GM12878 (cell line): ENCODE measurements at regions not wholly inside any gene's neighbourhood (a gene's known extent, or its start where the extent isn't known, plus 50 kb on each side); places are given as distances from the start of the nearest gene placed in this dataset.

Source experiments
- ATAC-seq: fragments of 200-7000 bp; cut with Tn5 transposase; 3 replicates; pipeline ENCODE4 v1.9.1; 2020; ENCODE audit warnings: mild to moderate bottlenecking, moderate library complexity
- BruUV-seq: library from RNA; stranded (reverse); fragments of 400-500 nt; replicated peaks from 2 replicates; lab custom pipeline; 2021; lab: Mats Ljungman, UMichigan
- CTCF ChIA-PET: fragments of 300-600 bp; sonication (Branson Sonifier 250); formaldehyde crosslinking; extraction: SDS; loops from one replicate; lab custom pipeline; 2021; ENCODE audit warnings: inconsistent platforms; lab: Yijun Ruan, JAX
- POLR2A ChIA-PET: fragments of 350-600 bp; formaldehyde crosslinking; extraction: SDS; loops from one replicate; lab custom pipeline; 2021; ENCODE audit warnings: inconsistent platforms; lab: Charles Lee
- RAD21 ChIA-PET: fragments of 300-600 bp; sonication (Branson Sonifier 250); formaldehyde crosslinking; loops from one replicate; lab custom pipeline; 2023; ENCODE audit warnings: antibody characterized with exemption; ENCODE audit not compliant: unreplicated experiment; lab: Charles Lee
- SMC1A ChIA-PET: fragments of 300-600 bp; sonication (Branson Sonifier 250); formaldehyde crosslinking; loops from one replicate; lab custom pipeline; 2023; ENCODE audit not compliant: unreplicated experiment, uncharacterized antibody; lab: Charles Lee
- DNase-seq: peaks from one replicate; pipeline ENCODE4 v3.0.0-alpha.2; 2011; ENCODE audit warnings: low read depth, low spot score
- FAIRE-seq: peaks from 3 replicates; lab custom pipeline; 2011; peaks lifted over from hg19 to GRCh38; lab: Jason Lieb, UNC
- H2AFZ ChIP-seq: 2 replicates; pipeline ENCODE4 v1.6.0; 2011; ENCODE audit warnings: low read depth, low read length, control low read depth; ENCODE audit not compliant: control insufficient read depth
- H3K27ac ChIP-seq: 2 replicates; pipeline ENCODE4 v1.5.1; 2011; ENCODE audit warnings: control low read depth; ENCODE audit not compliant: control insufficient read depth, insufficient read depth
- H3K27me3 ChIP-seq, 2 experiments: replicated peaks in 1 of 2; 2 replicates each; pipeline versions ENCODE4 v1.6.0 to v1.6.1; 2011; ENCODE audit warnings: low read length in 1 of 2; ENCODE audit not compliant: control insufficient read depth in 2 of 2, insufficient read depth in 2 of 2
- H3K36me3 ChIP-seq, 2 experiments: 2 replicates each; pipeline ENCODE4 v1.5.1; 2011; ENCODE audit warnings: low read length in 1 of 2; ENCODE audit not compliant: control insufficient read depth in 2 of 2, insufficient read depth in 2 of 2
- H3K4me1 ChIP-seq: 2 replicates; pipeline ENCODE4 v1.6.1; 2011; ENCODE audit warnings: mild to moderate bottlenecking, low read length, moderate library complexity, mixed read lengths; ENCODE audit not compliant: control insufficient read depth, insufficient read depth
- H3K4me2 ChIP-seq: 2 replicates; pipeline ENCODE4 v1.6.0; 2011; ENCODE audit warnings: control low read depth; ENCODE audit not compliant: control insufficient read depth, insufficient read depth
- H3K4me3 ChIP-seq: fragments of 200-600 bp; sonication (generic); 2 replicates; pipeline ENCODE4 v1.5.1; 2016
- H3K79me2 ChIP-seq: 2 replicates; pipeline ENCODE4 v1.6.0; 2011; ENCODE audit warnings: low read length; ENCODE audit not compliant: control insufficient read depth, insufficient read depth
- H3K9ac ChIP-seq: 2 replicates; pipeline ENCODE4 v1.8.0; 2011; ENCODE audit warnings: low read length, control low read depth, mixed read lengths; ENCODE audit not compliant: control insufficient read depth, insufficient read depth
- H3K9me3 ChIP-seq: replicated peaks from 3 replicates; pipeline ENCODE4 v1.5.1; 2011; ENCODE audit warnings: mild to moderate bottlenecking, low read length; ENCODE audit not compliant: control insufficient read depth, insufficient read depth
- H4K20me1 ChIP-seq: 2 replicates; pipeline ENCODE4 v1.6.0; 2011; ENCODE audit not compliant: control insufficient read depth, insufficient read depth
- CEBPB ChIP-seq, 2 experiments: fragments of 150-350 bp in 1 of 2; IDR thresholded peaks; 2 replicates each; pipeline ENCODE4 v1.6.1; 2012 to 2014; ENCODE audit warnings: low read depth in 2 of 2, low read length in 2 of 2, borderline replicate concordance in 1 of 2, inconsistent platforms in 1 of 2
- CEBPZ ChIP-seq: fragments of 150-350 bp; IDR thresholded peaks from 2 replicates; pipeline ENCODE4 v1.6.1; 2016; ENCODE audit warnings: low read depth, low read length
- FOXK2 ChIP-seq: fragments of 450-650 bp; IDR thresholded peaks from 2 replicates; pipeline ENCODE4 v1.6.1; 2017; ENCODE audit warnings: mild to moderate bottlenecking, moderate library complexity
- IKZF1 ChIP-seq: fragments of 450-650 bp; conservative IDR thresholded peaks from 2 replicates; pipeline ENCODE4 v1.6.1; 2017; ENCODE audit warnings: antibody characterized with exemption, mild to moderate bottlenecking
- KDM1A ChIP-seq: fragments of 200-600 bp; sonication (generic); IDR thresholded peaks from 2 replicates; pipeline ENCODE4 v1.6.1; 2016; ENCODE audit warnings: borderline replicate concordance
- MLLT1 ChIP-seq: fragments of 450-650 bp; IDR thresholded peaks from 2 replicates; pipeline ENCODE4 v1.6.1; 2016; ENCODE audit warnings: mild to moderate bottlenecking
- NR2C1 ChIP-seq: fragments of 450-650 bp; IDR thresholded peaks from 2 replicates; pipeline ENCODE4 v1.6.1; 2017; ENCODE audit warnings: antibody characterized with exemption, mild to moderate bottlenecking, moderate library complexity
- NR2C2 ChIP-seq: IDR thresholded peaks from 2 replicates; pipeline ENCODE4 v1.6.1; 2011; ENCODE audit warnings: borderline replicate concordance, low read depth; ENCODE audit not compliant: control insufficient read depth, insufficient read length
- PML ChIP-seq: IDR thresholded peaks from 2 replicates; pipeline ENCODE4 v1.6.1; 2012; ENCODE audit warnings: low read length, inconsistent platforms
- SMAD5 ChIP-seq: IDR thresholded peaks from 2 replicates; pipeline ENCODE4 v1.6.1; 2016; ENCODE audit warnings: antibody characterized with exemption, low read depth
- SP1 ChIP-seq: IDR thresholded peaks from one replicate; pipeline ENCODE4 v1.6.1; 2011; ENCODE audit warnings: low read depth, low read length
- STAT1 ChIP-seq: fragments of 450-650 bp; conservative IDR thresholded peaks from 2 replicates; pipeline ENCODE4 v1.6.1; 2014; ENCODE audit warnings: antibody characterized with exemption, mild to moderate bottlenecking
- TCF12 ChIP-seq: IDR thresholded peaks from 2 replicates; pipeline ENCODE4 v1.6.1; 2011; ENCODE audit warnings: low read depth, mild to moderate bottlenecking, low read length
- ZNF217 ChIP-seq: fragments of 450-650 bp; IDR thresholded peaks from 2 replicates; pipeline ENCODE4 v1.6.1; 2017; ENCODE audit warnings: antibody characterized with exemption, mild to moderate bottlenecking
- WGBS: methylation state at CpG from one replicate; pipeline ENCODE4 v1.1.6; 2016; ENCODE audit warnings: low lambda C conversion rate; ENCODE audit not compliant: insufficient replicate concordance, insufficient coverage; ENCODE audit errors: missing lambda C conversion rate; 5-methylcytosine and 5-hydroxymethylcytosine counted together
- in situ Hi-C: fragments of 300-500 bp; cut with MboI; formaldehyde crosslinking; loops from 9 replicates; pipeline ENCODE4 v1.14.3; 2018; ENCODE audit warnings: mixed read lengths
- intact Hi-C: fragments of 100-400 bp; cut with micrococcal nuclease; formaldehyde crosslinking; loops from one replicate; pipeline ENCODE4 v1.14.2; 2022; ENCODE audit not compliant: unreplicated experiment
- TF ChIP-seq, protein P1 (sequence below): IDR thresholded peaks from 2 replicates; pipeline ENCODE4 v1.6.1; 2012; ENCODE audit warnings: low read depth, low read length, improper control_type of control experiment
- TF ChIP-seq, protein P2 (sequence below): fragments of 450-650 bp; IDR thresholded peaks from 2 replicates; pipeline ENCODE4 v1.6.1; 2018; ENCODE audit warnings: borderline replicate concordance, mild to moderate bottlenecking; ENCODE audit not compliant: partially characterized antibody
- TF ChIP-seq, protein P3 (sequence below): IDR thresholded peaks from 2 replicates; pipeline ENCODE4 v1.6.1; 2011; ENCODE audit warnings: mild to moderate bottlenecking, low read depth, low read length, moderate library complexity; ENCODE audit not compliant: insufficient replicate concordance

- BruUV-seq = no TSS peak
- no peaks in the 10 kb centered on the region; a peak in 1 of 4 replicates for H3K27me3 ChIP-seq
- H3K9me3 ChIP-seq = no peaks in the 10 kb centered on the region
- no peak overlapping the region for H3K4me3 ChIP-seq
- H3K9ac ChIP-seq = no peak overlapping the region
- FAIRE-seq = no peak
- RAD21 ChIA-PET = no interaction called here
- POLR2A ChIA-PET = no interaction called here
- in situ Hi-C loops = no loop called here
- no peak for ATAC-seq
- intact Hi-C loops = no loop called here
- H3K79me2 ChIP-seq = no peaks in the 10 kb centered on the region
- H3K4me2 ChIP-seq = no peak overlapping the region
- no peak overlapping the region for H3K27ac ChIP-seq
- H2AFZ ChIP-seq = no peak overlapping the region
- H4K20me1 ChIP-seq = no peaks in the 10 kb centered on the region
- no peaks in the 10 kb centered on the region for H3K4me1 ChIP-seq
- no peaks in the 10 kb centered on the region for H3K36me3 ChIP-seq
- SMC1A ChIA-PET = no interaction called here
- 52% methylated on average over 12 of the region's 12 CpGs for WGBS
- CTCF ChIA-PET = interaction anchor here (1.2 kb wide), 1 partner anchor 31 kb away, joined by 3 read pairs; no protein-coding TSS in a partner anchor
- DNase-seq = no peak
- TF ChIP-seq NR2C1 (no peak), SP1 (no peak), KDM1A (no peak), NR2C2 (no peak), FOXK2 (no peak), PML (no peak), SMAD5 (no peak), ZNF217 (no peak), TCF12 (no peak), IKZF1 (no peak), STAT1 (no peak), MLLT1 (no peak), CEBPB (IDR thresholded peaks at IDR 0.05; ENCODE audit: borderline replicate concordance in 1 of 2, low read depth in 2 of 2, low read length in 2 of 2) (no peak), CEBPZ (no peak)
- TF ChIP-seq, protein P1, sequence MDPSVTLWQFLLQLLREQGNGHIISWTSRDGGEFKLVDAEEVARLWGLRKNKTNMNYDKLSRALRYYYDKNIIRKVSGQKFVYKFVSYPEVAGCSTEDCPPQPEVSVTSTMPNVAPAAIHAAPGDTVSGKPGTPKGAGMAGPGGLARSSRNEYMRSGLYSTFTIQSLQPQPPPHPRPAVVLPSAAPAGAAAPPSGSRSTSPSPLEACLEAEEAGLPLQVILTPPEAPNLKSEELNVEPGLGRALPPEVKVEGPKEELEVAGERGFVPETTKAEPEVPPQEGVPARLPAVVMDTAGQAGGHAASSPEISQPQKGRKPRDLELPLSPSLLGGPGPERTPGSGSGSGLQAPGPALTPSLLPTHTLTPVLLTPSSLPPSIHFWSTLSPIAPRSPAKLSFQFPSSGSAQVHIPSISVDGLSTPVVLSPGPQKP = no peak
- TF ChIP-seq, protein P2, sequence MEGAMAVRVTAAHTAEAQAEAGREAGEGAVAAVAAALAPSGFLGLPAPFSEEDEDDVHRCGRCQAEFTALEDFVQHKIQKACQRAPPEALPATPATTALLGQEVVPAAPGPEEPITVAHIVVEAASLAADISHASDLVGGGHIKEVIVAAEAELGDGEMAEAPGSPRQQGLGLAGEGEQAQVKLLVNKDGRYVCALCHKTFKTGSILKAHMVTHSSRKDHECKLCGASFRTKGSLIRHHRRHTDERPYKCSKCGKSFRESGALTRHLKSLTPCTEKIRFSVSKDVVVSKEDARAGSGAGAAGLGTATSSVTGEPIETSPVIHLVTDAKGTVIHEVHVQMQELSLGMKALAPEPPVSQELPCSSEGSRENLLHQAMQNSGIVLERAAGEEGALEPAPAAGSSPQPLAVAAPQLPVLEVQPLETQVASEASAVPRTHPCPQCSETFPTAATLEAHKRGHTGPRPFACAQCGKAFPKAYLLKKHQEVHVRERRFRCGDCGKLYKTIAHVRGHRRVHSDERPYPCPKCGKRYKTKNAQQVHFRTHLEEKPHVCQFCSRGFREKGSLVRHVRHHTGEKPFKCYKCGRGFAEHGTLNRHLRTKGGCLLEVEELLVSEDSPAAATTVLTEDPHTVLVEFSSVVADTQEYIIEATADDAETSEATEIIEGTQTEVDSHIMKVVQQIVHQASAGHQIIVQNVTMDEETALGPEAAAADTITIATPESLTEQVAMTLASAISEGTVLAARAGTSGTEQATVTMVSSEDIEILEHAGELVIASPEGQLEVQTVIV = no peak
- TF ChIP-seq, protein P3, sequence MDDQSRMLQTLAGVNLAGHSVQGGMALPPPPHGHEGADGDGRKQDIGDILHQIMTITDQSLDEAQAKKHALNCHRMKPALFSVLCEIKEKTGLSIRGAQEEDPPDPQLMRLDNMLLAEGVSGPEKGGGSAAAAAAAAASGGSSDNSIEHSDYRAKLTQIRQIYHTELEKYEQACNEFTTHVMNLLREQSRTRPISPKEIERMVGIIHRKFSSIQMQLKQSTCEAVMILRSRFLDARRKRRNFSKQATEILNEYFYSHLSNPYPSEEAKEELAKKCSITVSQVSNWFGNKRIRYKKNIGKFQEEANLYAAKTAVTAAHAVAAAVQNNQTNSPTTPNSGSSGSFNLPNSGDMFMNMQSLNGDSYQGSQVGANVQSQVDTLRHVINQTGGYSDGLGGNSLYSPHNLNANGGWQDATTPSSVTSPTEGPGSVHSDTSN = no peak
Measured at GRCh38 chr16:9170470-9170869, 79.0 kb downstream of the HAPSTR1 start.
